ENCODE measurements at regions not wholly inside any gene's neighbourhood (a gene's known extent, or its start where the extent isn't known, plus 50 kb on each side); places are given as distances from the start of the nearest gene placed in this dataset.

GRCh38 chr2:55772109-55772980 is 78.7 kb upstream of the PNPT1 start:
- intact Hi-C loops (cut with micrococcal nuclease): no loop called here

GRCh38 chr2:55771612-55772011 is 78.0 kb upstream of the PNPT1 start:
- intact Hi-C loops (cut with micrococcal nuclease): no loop called here

GRCh38 chr2:55768991-55769390 is 75.3 kb upstream of the PNPT1 start:
- intact Hi-C loops (cut with micrococcal nuclease): loop anchor here (10.0 kb wide), 1 partner anchor 156 kb away; the partner anchor contains the start of gene EFEMP1

GRCh38 chr2:55766947-55767346 is 73.3 kb upstream of the PNPT1 start:
- intact Hi-C loops (cut with micrococcal nuclease): loop anchor here (10.0 kb wide), 1 partner anchor 158 kb away; the partner anchor contains the start of gene EFEMP1

GRCh38 chr2:55765708-55766107 is 72.1 kb upstream of the PNPT1 start:
- intact Hi-C loops (cut with micrococcal nuclease): loop anchor here (10.0 kb wide), 1 partner anchor 159 kb away; the partner anchor contains the start of gene EFEMP1

- intact Hi-C loops (cut with micrococcal nuclease): loop anchor here (10.0 kb wide), 1 partner anchor 161 kb away; the partner anchor contains the start of gene EFEMP1
Measured at GRCh38 chr2:55763721-55764120, 70.1 kb upstream of the PNPT1 start.

GRCh38 chr2:55761526-55761925 is 67.9 kb upstream of the PNPT1 start:
- intact Hi-C loops (cut with micrococcal nuclease): loop anchor here (10.0 kb wide), 1 partner anchor 163 kb away; the partner anchor contains the start of gene EFEMP1

- intact Hi-C loops (cut with micrococcal nuclease): loop anchor here (10.0 kb wide), 1 partner anchor 164 kb away; the partner anchor contains the start of gene EFEMP1
Measured at GRCh38 chr2:55761024-55761423, 67.4 kb upstream of the PNPT1 start.

GRCh38 chr2:55760125-55760524 is 66.5 kb upstream of the PNPT1 start:
- intact Hi-C loops (cut with micrococcal nuclease): loop anchor here (10.0 kb wide), 1 partner anchor 165 kb away; the partner anchor contains the start of gene EFEMP1

- intact Hi-C loops (cut with micrococcal nuclease): no loop called here
Measured at GRCh38 chr2:55759271-55759921, 65.8 kb upstream of the PNPT1 start.

GRCh38 chr2:55751966-55752365 is 58.3 kb upstream of the PNPT1 start:
- intact Hi-C loops (cut with micrococcal nuclease): no loop called here

- intact Hi-C loops (cut with micrococcal nuclease): no loop called here
Measured at GRCh38 chr2:55743583-55743982, 49.9 kb upstream of the PNPT1 start.

Data from T-helper 2 cell treated with Interferon-gamma antibody and Interleukin-4, amounts not matched to agents 100 ng/mL and 5 ng/mL, for 36 hours (primary cell).